IMR-90 (cell line): ENCODE measurements at regions not wholly inside any gene's neighbourhood (a gene's known extent, or its start where the extent isn't known, plus 50 kb on each side); places are given as distances from the start of the nearest gene placed in this dataset.

Experiments
- ATAC-seq: fragments of 200-7000 bp; cut with Tn5 transposase; 2 replicates; pipeline ENCODE4 v1.9.1; 2020; ENCODE audit warnings: low read depth, mild to moderate bottlenecking, moderate library complexity
- BruUV-seq: library from RNA; stranded (reverse); fragments of 400-500 nt; replicated peaks from 2 replicates; lab custom pipeline; 2021; lab: Mats Ljungman, UMichigan
- CTCF ChIA-PET: fragments of 300-600 bp; formaldehyde crosslinking; extraction: SDS; loops from one replicate; lab custom pipeline; 2021; ENCODE audit warnings: antibody characterized with exemption; lab: Yijun Ruan, JAX
- POLR2A ChIA-PET: fragments of 300-600 bp; sonication (Branson Sonifier 250); formaldehyde crosslinking; loops from one replicate; lab custom pipeline; 2022; ENCODE audit warnings: antibody characterized with exemption; ENCODE audit not compliant: unreplicated experiment; lab: Charles Lee
- DNase-seq: peaks from one replicate; pipeline ENCODE4 v3.0.0; 2013
- H2AFZ ChIP-seq: replicated peaks from 2 replicates; pipeline ENCODE3; 2013; ENCODE audit warnings: low read length, mild to moderate bottlenecking; ENCODE audit not compliant: poor library complexity
- H2AK5ac ChIP-seq: 2 replicates; pipeline ENCODE4 v1.6.1; 2013; ENCODE audit warnings: low read depth, low read length, inconsistent platforms
- H2AK9ac ChIP-seq: replicated peaks from 2 replicates; pipeline ENCODE3; 2013; ENCODE audit warnings: mild to moderate bottlenecking, low read depth, low read length, moderate library complexity; ENCODE audit not compliant: poor library complexity
- H2BK120ac ChIP-seq: 2 replicates; pipeline ENCODE4 v1.6.1; 2013; ENCODE audit warnings: low read depth, low read length, inconsistent platforms
- H2BK15ac ChIP-seq: 3 replicates; pipeline ENCODE4 v1.6.1; 2013; ENCODE audit warnings: low read depth, low read length, inconsistent platforms
- H2BK20ac ChIP-seq: 2 replicates; pipeline ENCODE4 v1.6.1; 2013; ENCODE audit warnings: low read depth, mild to moderate bottlenecking, inconsistent platforms, low read length, moderate library complexity
- H2BK5ac ChIP-seq: 2 replicates; pipeline ENCODE4 v1.6.1; 2013; ENCODE audit warnings: mild to moderate bottlenecking, low read depth, low read length, inconsistent platforms; ENCODE audit not compliant: poor library complexity, severe bottlenecking
- H3K14ac ChIP-seq: replicated peaks from 2 replicates; pipeline ENCODE4 v1.6.1; 2013; ENCODE audit warnings: low read depth, low read length, inconsistent platforms
- H3K18ac ChIP-seq: 2 replicates; pipeline ENCODE4 v1.6.1; 2013; ENCODE audit warnings: low read depth, low read length, control low read depth
- H3K23ac ChIP-seq: 2 replicates; pipeline ENCODE4 v1.6.1; 2013; ENCODE audit warnings: low read depth, low read length, inconsistent platforms
- H3K27ac ChIP-seq: 2 replicates; pipeline ENCODE4 v1.5.1; 2013; ENCODE audit warnings: mild to moderate bottlenecking, control low read depth, low read length; ENCODE audit not compliant: insufficient read depth
- H3K27me3 ChIP-seq: 2 replicates; pipeline ENCODE4 v1.6.1; 2013; ENCODE audit warnings: low read length; ENCODE audit not compliant: control insufficient read depth, insufficient read depth
- H3K36me3 ChIP-seq: 2 replicates; pipeline ENCODE4 v1.6.1; 2013; ENCODE audit warnings: low read length, mixed read lengths; ENCODE audit not compliant: control insufficient read depth, insufficient read depth
- H3K4ac ChIP-seq: 2 replicates; pipeline ENCODE4 v1.6.1; 2013; ENCODE audit warnings: low read depth, low read length, inconsistent platforms
- H3K4me1 ChIP-seq: 2 replicates; pipeline ENCODE4 v1.6.1; 2013; ENCODE audit warnings: low read length, mixed read lengths; ENCODE audit not compliant: control insufficient read depth, insufficient read depth
- H3K4me2 ChIP-seq: 2 replicates; pipeline ENCODE4 v1.6.1; 2013; ENCODE audit warnings: low read depth, mild to moderate bottlenecking, control low read depth, low read length, moderate library complexity
- H3K4me3 ChIP-seq: 2 replicates; pipeline ENCODE4 v1.5.1; 2013; ENCODE audit warnings: low read depth, mild to moderate bottlenecking, control low read depth, low read length, moderate library complexity; ENCODE audit not compliant: insufficient read depth
- H3K56ac ChIP-seq: 2 replicates; pipeline ENCODE4 v1.6.1; 2013; ENCODE audit warnings: low read length, inconsistent platforms; ENCODE audit not compliant: insufficient read depth; ENCODE audit errors: extremely low read depth
- H3K79me1 ChIP-seq, 2 experiments: 2 replicates each; pipeline ENCODE4 v1.6.1; 2013; ENCODE audit warnings: low read length in 2 of 2, inconsistent platforms in 1 of 2, low read depth in 1 of 2
- H3K9ac ChIP-seq: 2 replicates; pipeline ENCODE4 v1.6.1; 2013; ENCODE audit warnings: low read depth, low read length, control low read depth
- H3K9me1 ChIP-seq: 2 replicates; pipeline ENCODE4 v1.6.1; 2013; ENCODE audit warnings: low read length, inconsistent platforms; ENCODE audit not compliant: insufficient read depth
- H3K9me3 ChIP-seq: 2 replicates; pipeline ENCODE4 v1.6.1; 2013; ENCODE audit warnings: low read length; ENCODE audit not compliant: control insufficient read depth, insufficient read depth
- H4K20me1 ChIP-seq: 2 replicates; pipeline ENCODE4 v1.6.1; 2013; ENCODE audit warnings: low read length, inconsistent platforms; ENCODE audit not compliant: insufficient read depth
- H4K5ac ChIP-seq: 2 replicates; pipeline ENCODE4 v1.6.1; 2013; ENCODE audit warnings: mild to moderate bottlenecking, low read depth, low read length, control low read depth
- H4K8ac ChIP-seq, 2 experiments: 2 replicates each; pipeline ENCODE4 v1.6.1; 2013; ENCODE audit warnings: low read depth in 2 of 2, low read length in 2 of 2, control low read depth in 1 of 2, inconsistent platforms in 1 of 2
- H4K91ac ChIP-seq: 2 replicates; pipeline ENCODE4 v1.6.1; 2013; ENCODE audit warnings: low read depth, low read length, inconsistent platforms; ENCODE audit not compliant: insufficient read depth
- BHLHE40 ChIP-seq: fragments of 150-350 bp; IDR thresholded peaks from 2 replicates; pipeline ENCODE4 v1.6.1; 2016; ENCODE audit warnings: mild to moderate bottlenecking, low read depth, low read length
- CEBPB ChIP-seq: IDR thresholded peaks from 2 replicates; pipeline ENCODE4 v1.6.1; 2012; ENCODE audit warnings: low read depth, low read length, improper control_type of control experiment
- CHD1 ChIP-seq: IDR thresholded peaks from 2 replicates; pipeline ENCODE4 v1.6.1; 2012; ENCODE audit warnings: low read depth, low read length, improper control_type of control experiment
- ELK1 ChIP-seq: fragments of 150-350 bp; IDR thresholded peaks from 2 replicates; pipeline ENCODE4 v1.6.1; 2016; ENCODE audit warnings: low read depth, mild to moderate bottlenecking, low read length, moderate library complexity, borderline replicate concordance
- FOS ChIP-seq: fragments of 150-350 bp; IDR thresholded peaks from 2 replicates; pipeline ENCODE4 v1.6.1; 2016; ENCODE audit warnings: low read depth, low read length
- MAFK ChIP-seq: IDR thresholded peaks from 2 replicates; pipeline ENCODE4 v1.6.1; 2012; ENCODE audit warnings: low read depth, low read length, improper control_type of control experiment
- MAZ ChIP-seq: IDR thresholded peaks from 2 replicates; pipeline ENCODE4 v1.6.1; 2012; ENCODE audit warnings: low read depth, mild to moderate bottlenecking, low read length, improper control_type of control experiment, moderate library complexity, borderline replicate concordance
- MXI1 ChIP-seq: IDR thresholded peaks from 2 replicates; pipeline ENCODE4 v1.6.1; 2012; ENCODE audit warnings: low read depth, mild to moderate bottlenecking, low read length, moderate library complexity, borderline replicate concordance
- NFE2L2 ChIP-seq: fragments of 150-350 bp; IDR thresholded peaks from 2 replicates; pipeline ENCODE4 v1.6.1; 2016; ENCODE audit warnings: low read depth, mild to moderate bottlenecking, low read length
- POLR2A ChIP-seq: IDR thresholded peaks from 2 replicates; pipeline ENCODE4 v1.6.1; 2012; ENCODE audit warnings: mild to moderate bottlenecking, low read depth, low read length
- RAD21 ChIP-seq: IDR thresholded peaks from 2 replicates; pipeline ENCODE4 v1.6.1; 2012; ENCODE audit warnings: low read length, improper control_type of control experiment
- RCOR1 ChIP-seq: IDR thresholded peaks from 2 replicates; pipeline ENCODE4 v1.6.1; 2012; ENCODE audit warnings: mild to moderate bottlenecking, low read length, improper control_type of control experiment; ENCODE audit not compliant: insufficient replicate concordance
- RFX5 ChIP-seq: IDR thresholded peaks from 2 replicates; pipeline ENCODE4 v1.8.0; 2012; ENCODE audit warnings: low read depth, mild to moderate bottlenecking, low read length, moderate library complexity
- SMC3 ChIP-seq: fragments of 150-350 bp; IDR thresholded peaks from 2 replicates; pipeline ENCODE4 v1.6.1; 2016; ENCODE audit warnings: low read depth, mild to moderate bottlenecking, antibody characterized with exemption, low read length, moderate library complexity
- whole genome bisulfite sequencing, 2 experiments: methylation state at CpG; one replicate each; pipeline versions ENCODE4 v1.1.5 to v1.1.7; 2013; ENCODE audit warnings: missing lambda C conversion rate in 2 of 2; ENCODE audit not compliant: insufficient read length in 1 of 2; ENCODE audit errors: extremely low coverage in 2 of 2; 5-methylcytosine and 5-hydroxymethylcytosine counted together
- dilution Hi-C: fragments of 300-500 bp; cut with HindIII; formaldehyde crosslinking; loops from one replicate; pipeline ENCODE4 v1.14.3; 2018; ENCODE audit warnings: low sequenced_read_pairs; ENCODE audit not compliant: unreplicated experiment
- in situ Hi-C: fragments of 300-500 bp; cut with MboI; formaldehyde crosslinking; loops from 3 replicates; pipeline ENCODE4 v1.14.3; 2019; ENCODE audit warnings: low sequenced_read_pairs, inconsistent platforms, mixed read lengths
- intact Hi-C: fragments of 100-400 bp; cut with micrococcal nuclease; formaldehyde crosslinking; loops from 2 replicates; pipeline ENCODE4 v1.10.0; 2022
- TF ChIP-seq, protein P1 (sequence below): conservative IDR thresholded peaks from 2 replicates; pipeline ENCODE4 v1.5.1; 2012; ENCODE audit warnings: mild to moderate bottlenecking, low read depth, low read length, improper control_type of control experiment
- TF ChIP-seq, protein P2 (sequence below): fragments of 150-350 bp; IDR thresholded peaks from 2 replicates; pipeline ENCODE4 v1.6.1; 2017; ENCODE audit warnings: mild to moderate bottlenecking, antibody characterized with exemption, low read length, low read depth

DNA sequence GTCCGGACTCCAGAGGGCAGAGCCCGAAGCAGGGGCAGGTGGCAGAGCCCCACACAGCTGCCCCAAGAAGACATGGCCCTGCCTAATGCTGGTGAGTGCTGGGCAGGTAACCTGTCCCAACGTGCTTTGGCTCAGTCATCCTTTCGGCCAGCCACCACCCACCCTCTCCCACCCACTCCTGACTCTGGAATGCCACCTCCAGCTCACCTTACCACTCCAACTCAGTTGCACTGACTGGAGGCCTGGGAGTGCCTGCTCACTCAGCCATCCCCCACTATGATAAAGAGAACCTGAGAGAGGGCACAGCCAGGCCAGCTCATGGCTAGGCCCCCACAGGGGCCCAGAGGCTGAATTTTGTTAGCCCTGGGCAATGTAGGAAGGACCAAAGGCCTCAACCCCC lies 53.8 kb upstream of the MPEG1 start:
- no peak overlapping the region for H2AK9ac ChIP-seq
- dilution Hi-C loops (no loop called here), intact Hi-C loops (no loop called here)

More for the DNA sequence above, 53.8 kb upstream of the MPEG1 start:
- Histone ChIP-seq H4K8ac (no peak overlapping the region), H4K5ac (no peak overlapping the region), H3K4me3 (no peak overlapping the region), H3K4ac (no peak overlapping the region), H2BK20ac (no peak overlapping the region), H3K27me3 (peaks cover 5% of the 10 kb centered on the region), H3K27ac (no peak overlapping the region), H3K23ac (no peak overlapping the region), H4K20me1 (no peaks in the 10 kb centered on the region), H3K9ac (no peak overlapping the region), H3K4me2 (no peak overlapping the region), H2AK5ac (no peak overlapping the region), H3K18ac (no peak overlapping the region), H2AFZ (no peak overlapping the region), H2BK15ac (no peak overlapping the region), H3K9me3 (no peaks in the 10 kb centered on the region), H3K14ac (no peak overlapping the region), H4K91ac (no peak overlapping the region), H3K79me1 (no peaks in the 10 kb centered on the region), H3K9me1 (no peaks in the 10 kb centered on the region), H2BK5ac (no peak overlapping the region), H3K56ac (no peak overlapping the region), H2BK120ac (no peak overlapping the region), H3K36me3 (no peaks in the 10 kb centered on the region), H3K4me1 (no peaks in the 10 kb centered on the region)
- in situ Hi-C loops, result no loop called here
- ChIA-PET CTCF (interaction anchor here (0.6 to 1.6 kb wide), 3 partner anchors 10 to 95 kb away, joined by 3 to 7 read pairs (median 4); partner anchors contain the start of gene DTX4), POLR2A (no interaction called here)
- BruUV-seq, result no TSS peak
- 60% methylated on average over 1 of the region's 4 CpGs; no CpG with 5 or more reads in 1 of the 2 experiments for WGBS, 2 experiments
- TF ChIP-seq MAZ (no peak), NFE2L2 (no peak), POLR2A (no peak), SMC3 (no peak), RFX5 (no peak), CHD1 (no peak), ELK1 (no peak), MAFK (no peak), FOS (no peak), MXI1 (no peak), CEBPB (no peak), RAD21 (no peak), RCOR1 (no peak), BHLHE40 (no peak)
- TF ChIP-seq, protein P1, sequence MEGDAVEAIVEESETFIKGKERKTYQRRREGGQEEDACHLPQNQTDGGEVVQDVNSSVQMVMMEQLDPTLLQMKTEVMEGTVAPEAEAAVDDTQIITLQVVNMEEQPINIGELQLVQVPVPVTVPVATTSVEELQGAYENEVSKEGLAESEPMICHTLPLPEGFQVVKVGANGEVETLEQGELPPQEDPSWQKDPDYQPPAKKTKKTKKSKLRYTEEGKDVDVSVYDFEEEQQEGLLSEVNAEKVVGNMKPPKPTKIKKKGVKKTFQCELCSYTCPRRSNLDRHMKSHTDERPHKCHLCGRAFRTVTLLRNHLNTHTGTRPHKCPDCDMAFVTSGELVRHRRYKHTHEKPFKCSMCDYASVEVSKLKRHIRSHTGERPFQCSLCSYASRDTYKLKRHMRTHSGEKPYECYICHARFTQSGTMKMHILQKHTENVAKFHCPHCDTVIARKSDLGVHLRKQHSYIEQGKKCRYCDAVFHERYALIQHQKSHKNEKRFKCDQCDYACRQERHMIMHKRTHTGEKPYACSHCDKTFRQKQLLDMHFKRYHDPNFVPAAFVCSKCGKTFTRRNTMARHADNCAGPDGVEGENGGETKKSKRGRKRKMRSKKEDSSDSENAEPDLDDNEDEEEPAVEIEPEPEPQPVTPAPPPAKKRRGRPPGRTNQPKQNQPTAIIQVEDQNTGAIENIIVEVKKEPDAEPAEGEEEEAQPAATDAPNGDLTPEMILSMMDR, result no peak
- TF ChIP-seq, protein P2, sequence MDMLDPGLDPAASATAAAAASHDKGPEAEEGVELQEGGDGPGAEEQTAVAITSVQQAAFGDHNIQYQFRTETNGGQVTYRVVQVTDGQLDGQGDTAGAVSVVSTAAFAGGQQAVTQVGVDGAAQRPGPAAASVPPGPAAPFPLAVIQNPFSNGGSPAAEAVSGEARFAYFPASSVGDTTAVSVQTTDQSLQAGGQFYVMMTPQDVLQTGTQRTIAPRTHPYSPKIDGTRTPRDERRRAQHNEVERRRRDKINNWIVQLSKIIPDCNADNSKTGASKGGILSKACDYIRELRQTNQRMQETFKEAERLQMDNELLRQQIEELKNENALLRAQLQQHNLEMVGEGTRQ, result no peak
- DNase-seq, result no peak
- no peak for ATAC-seq
